ENCODE measurements at regions not wholly inside any gene's neighbourhood (a gene's known extent, or its start where the extent isn't known, plus 50 kb on each side); places are given as distances from the start of the nearest gene placed in this dataset.

DNA sequence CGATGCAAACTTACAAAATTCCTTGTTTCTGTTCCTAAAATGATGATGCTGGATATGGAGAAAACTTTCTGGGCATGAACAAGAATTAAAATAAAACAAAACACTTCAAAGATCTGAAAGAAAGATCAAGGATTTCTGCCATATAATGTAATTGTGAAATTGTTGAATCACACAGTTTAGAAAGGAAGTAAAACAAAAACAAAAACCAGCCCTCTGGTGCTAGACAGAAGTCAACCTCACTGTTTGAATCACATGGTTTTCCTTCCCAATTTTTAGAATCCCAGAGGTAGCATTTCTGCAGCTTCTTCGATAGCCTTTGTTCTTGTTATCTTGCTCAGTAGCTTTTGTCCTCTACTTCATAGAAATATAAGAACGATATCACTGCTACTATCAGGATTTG, 118.2 kb upstream of the ARGLU1 start:
- no peak for DNase-seq (ENCODE audit: low read depth)
- TF ChIP-seq, protein P1, sequence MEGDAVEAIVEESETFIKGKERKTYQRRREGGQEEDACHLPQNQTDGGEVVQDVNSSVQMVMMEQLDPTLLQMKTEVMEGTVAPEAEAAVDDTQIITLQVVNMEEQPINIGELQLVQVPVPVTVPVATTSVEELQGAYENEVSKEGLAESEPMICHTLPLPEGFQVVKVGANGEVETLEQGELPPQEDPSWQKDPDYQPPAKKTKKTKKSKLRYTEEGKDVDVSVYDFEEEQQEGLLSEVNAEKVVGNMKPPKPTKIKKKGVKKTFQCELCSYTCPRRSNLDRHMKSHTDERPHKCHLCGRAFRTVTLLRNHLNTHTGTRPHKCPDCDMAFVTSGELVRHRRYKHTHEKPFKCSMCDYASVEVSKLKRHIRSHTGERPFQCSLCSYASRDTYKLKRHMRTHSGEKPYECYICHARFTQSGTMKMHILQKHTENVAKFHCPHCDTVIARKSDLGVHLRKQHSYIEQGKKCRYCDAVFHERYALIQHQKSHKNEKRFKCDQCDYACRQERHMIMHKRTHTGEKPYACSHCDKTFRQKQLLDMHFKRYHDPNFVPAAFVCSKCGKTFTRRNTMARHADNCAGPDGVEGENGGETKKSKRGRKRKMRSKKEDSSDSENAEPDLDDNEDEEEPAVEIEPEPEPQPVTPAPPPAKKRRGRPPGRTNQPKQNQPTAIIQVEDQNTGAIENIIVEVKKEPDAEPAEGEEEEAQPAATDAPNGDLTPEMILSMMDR (IDR thresholded peaks at IDR 0.05; ENCODE audit: control insufficient read depth, insufficient read depth, low read depth, low read length, missing control alignments), result no peak
- no peak overlapping the region for H3K4me3 ChIP-seq (ENCODE audit: control insufficient read depth, low read depth, low read length)

- DNase-seq (ENCODE audit: low read depth), result no peak
- TF ChIP-seq, protein P1 (IDR thresholded peaks at IDR 0.05; ENCODE audit: control insufficient read depth, insufficient read depth, low read depth, low read length, missing control alignments), result no peak
- no peak overlapping the region for H3K4me3 ChIP-seq (ENCODE audit: control insufficient read depth, low read depth, low read length)
These were observed 117.2 kb upstream of the ARGLU1 start for GRCh38 chr13:106685143-106685542.

DNA sequence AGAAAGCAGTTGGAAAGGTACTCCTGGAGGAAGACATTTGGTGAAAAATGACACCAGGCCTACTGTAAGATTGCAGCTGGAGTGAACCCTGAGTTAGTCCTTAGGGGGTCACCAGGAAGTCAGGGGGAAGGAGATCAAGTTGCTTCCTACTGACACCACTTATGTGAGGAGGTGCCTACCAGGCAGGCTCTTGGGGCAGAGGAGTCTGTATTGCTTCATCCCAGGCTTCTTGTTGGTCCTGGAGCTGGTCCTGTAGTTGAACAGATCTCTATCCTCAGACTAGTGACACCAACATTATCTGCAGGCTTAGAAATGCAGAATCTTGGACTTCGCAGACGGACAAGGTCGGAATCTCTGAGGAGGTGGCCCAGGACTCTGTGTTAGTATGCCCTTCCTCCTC, 116.0 kb upstream of the ARGLU1 start:
- TF ChIP-seq, protein P1 (IDR thresholded peaks at IDR 0.05; ENCODE audit: control insufficient read depth, insufficient read depth, low read depth, low read length, missing control alignments), result no peak
- DNase-seq (ENCODE audit: low read depth), result no peak
- H3K4me3 ChIP-seq (ENCODE audit: control insufficient read depth, low read depth, low read length), result no peak overlapping the region

GRCh38 chr13:106683179-106683578, 115.2 kb upstream of the ARGLU1 start:
- no peak overlapping the region for H3K4me3 ChIP-seq (ENCODE audit: control insufficient read depth, low read depth, low read length)
- TF ChIP-seq, protein P1 (IDR thresholded peaks at IDR 0.05; ENCODE audit: control insufficient read depth, insufficient read depth, low read depth, low read length, missing control alignments), result no peak
- no peak for DNase-seq (ENCODE audit: low read depth)

GRCh38 chr13:106681997-106682396, 114.1 kb upstream of the ARGLU1 start:
- no peak overlapping the region for H3K4me3 ChIP-seq (ENCODE audit: control insufficient read depth, low read depth, low read length)
- no peak for DNase-seq (ENCODE audit: low read depth)
- TF ChIP-seq, protein P1 (IDR thresholded peaks at IDR 0.05; ENCODE audit: control insufficient read depth, insufficient read depth, low read depth, low read length, missing control alignments), result no peak

DNA sequence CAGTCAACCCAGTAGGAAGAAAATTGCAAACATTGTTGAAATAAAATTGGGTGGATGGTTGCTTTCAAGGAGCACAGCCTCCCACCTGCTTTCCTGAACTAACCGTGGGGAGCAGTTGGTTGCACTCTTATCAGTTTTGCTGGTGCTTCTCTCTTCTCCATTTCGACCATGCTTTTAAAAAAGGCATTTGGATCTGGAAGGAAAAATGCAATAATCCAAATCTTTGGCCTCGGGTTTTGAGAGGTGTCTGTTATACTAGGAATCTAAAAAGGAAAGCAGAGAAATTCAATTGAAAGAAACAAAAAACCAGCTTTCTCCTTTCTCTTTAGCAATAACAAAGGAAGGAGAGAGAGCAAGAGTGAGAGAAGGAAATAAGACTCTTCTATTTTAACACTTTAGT, 113.6 kb upstream of the ARGLU1 start:
- DNase-seq (ENCODE audit: low read depth), result no peak
- no peak overlapping the region for H3K4me3 ChIP-seq (ENCODE audit: control insufficient read depth, low read depth, low read length)
- TF ChIP-seq, protein P1 (IDR thresholded peaks at IDR 0.05; ENCODE audit: control insufficient read depth, insufficient read depth, low read depth, low read length, missing control alignments), result no peak
